Pancreas (tissue), 10 donors: ENCODE measurements at regions not wholly inside any gene's neighbourhood (a gene's known extent, or its start where the extent isn't known, plus 50 kb on each side); places are given as distances from the start of the nearest gene placed in this dataset.

Experiments
- ATAC-seq, 4 donors: fragments of 200-7000 bp; cut with Tn5 transposase; one replicate each; pipeline versions ENCODE4 v1.8.0 to v1.9.1; 2020; ENCODE audit warnings: mild to moderate bottlenecking in 4 of 4, moderate library complexity in 4 of 4
- DNase-seq, 6 donors: peaks; one replicate each; pipeline ENCODE4 v3.0.0-alpha.2; 2020
- FAIRE-seq: peaks from 2 replicates; lab custom pipeline; 2012; peaks lifted over from hg19 to GRCh38; lab: Jason Lieb, UNC
- H3K27ac ChIP-seq, 4 donors: fragments of 200-600 bp; sonication (generic); 1 replicate in 3 of 4; 2 replicates in 1 of 4; pipeline versions ENCODE4 v1.5.0 to v1.8.0; 2020
- H3K27me3 ChIP-seq, 4 donors: fragments of 200-600 bp; one replicate each; pipeline ENCODE4 v1.8.0; 2021
- H3K36me3 ChIP-seq, 3 donors: fragments of 200-600 bp; sonication (generic) in 1 of 3; one replicate each; pipeline versions ENCODE4 v1.5.0 to v1.8.0; 2020 to 2021
- H3K4me1 ChIP-seq, 3 donors: fragments of 200-600 bp; one replicate each; pipeline ENCODE4 v1.8.0; 2021
- H3K4me3 ChIP-seq, 4 donors: fragments of 200-600 bp; sonication (generic) in 2 of 4; one replicate each; pipeline versions ENCODE4 v1.5.0 to v1.8.0; 2020 to 2021
- H3K9me3 ChIP-seq, 4 donors: fragments of 200-600 bp; one replicate each; pipeline ENCODE4 v1.8.0; 2021
- CTCF ChIP-seq, 4 donors: fragments of 200-600 bp; sonication (generic) in 3 of 4; IDR thresholded peaks; one replicate each; pipeline versions ENCODE4 v1.5.0 to v1.8.0; 2021; ENCODE audit warnings: antibody characterized with exemption in 4 of 4
- WGBS, 2 donors: extraction: QIAGEN DNeasy Blood & Tissue Kit; methylation state at CpG; one replicate each; pipeline ENCODE4 v1.1.7; 2013; 5-methylcytosine and 5-hydroxymethylcytosine counted together
- intact Hi-C, 3 donors: fragments of 100-400 bp; cut with DNase I; formaldehyde crosslinking; loops; one replicate each; pipeline versions ENCODE4 v1.11.1 to v1.14.2; 2022
- donor health status: healthy with polysubstance abuse.
- donor health status: DM: no; HTN: no; CAD: no; lungs with moderate emphysema.
- donor health status: DM: no; HTN: no; CAD: no.
- donor health status: control.
- donor health status: control.
- donor health status: Bipolar disorder and iron deficiency.
- donor health status: DM: yes; HTN: yes; CAD: no.
- donor health status: DM: no; HTN: no; CAD: no.
- donor health status: DM: no; HTN: no; CAD: no.
- donor health status: DM: yes; HTN: yes; CAD: no.

GRCh38 chr4:30495251-30495650 lies 224.9 kb upstream of the PCDH7 start:
- H3K4me3 ChIP-seq, result no peak overlapping the region
- DNase-seq (no peak), FAIRE-seq (no peak), ATAC-seq (no peak)
- H3K27ac ChIP-seq, result no peak overlapping the region
- intact Hi-C loops, result no loop called here
- no peak for TF ChIP-seq CTCF (IDR thresholded peaks at IDR 0.05)
- no peaks in the 10 kb centered on the region for H3K9me3 ChIP-seq
- 68 to 81% methylated on average over 3 of the region's 3 CpGs for WGBS, 2 donors
- no peaks in the 10 kb centered on the region for H3K4me1 ChIP-seq
- H3K36me3 ChIP-seq, result no peaks in the 10 kb centered on the region
- no peaks in the 10 kb centered on the region for H3K27me3 ChIP-seq

- no peak for DNase-seq
- no peak for ATAC-seq
- H3K4me3 ChIP-seq, result no peak overlapping the region
- H3K4me1 ChIP-seq, result no peaks in the 10 kb centered on the region
- intact Hi-C loops, result no loop called here
- no peak for TF ChIP-seq CTCF (IDR thresholded peaks at IDR 0.05)
- no peak overlapping the region for H3K27ac ChIP-seq
- H3K9me3 ChIP-seq, result no peaks in the 10 kb centered on the region
- no peak for FAIRE-seq
- no peaks in the 10 kb centered on the region for H3K27me3 ChIP-seq
- no peaks in the 10 kb centered on the region for H3K36me3 ChIP-seq
- WGBS, 2 donors, result 71 to 73% methylated on average over 3 of the region's 3 CpGs
These were observed 224.4 kb upstream of the PCDH7 start for GRCh38 chr4:30495651-30496310.

- TF ChIP-seq CTCF (IDR thresholded peaks at IDR 0.05), result no peak
- Histone ChIP-seq H3K4me1 (no peaks in the 10 kb centered on the region), H3K36me3 (no peaks in the 10 kb centered on the region), H3K27ac (no peak overlapping the region), H3K9me3 (no peaks in the 10 kb centered on the region), H3K27me3 (no peaks in the 10 kb centered on the region), H3K4me3 (no peak overlapping the region)
- intact Hi-C loops, result no loop called here
- DNase-seq (no peak), FAIRE-seq (no peak), ATAC-seq (no peak)
These were observed 208.4 kb upstream of the PCDH7 start for GRCh38 chr4:30511751-30512150.

- no peaks in the 10 kb centered on the region for H3K4me1 ChIP-seq
- no peaks in the 10 kb centered on the region for H3K9me3 ChIP-seq
- H3K36me3 ChIP-seq, result no peaks in the 10 kb centered on the region
- no peak for ATAC-seq
- H3K27me3 ChIP-seq, result no peaks in the 10 kb centered on the region
- no peak for DNase-seq
- intact Hi-C loops, result no loop called here
- 27 to 40% methylated on average over 2 of the region's 2 CpGs for WGBS, 2 donors
- no peak for FAIRE-seq
- no peak overlapping the region for H3K4me3 ChIP-seq
- H3K27ac ChIP-seq, result no peak overlapping the region
- TF ChIP-seq CTCF (IDR thresholded peaks at IDR 0.05), result no peak
These were observed 202.0 kb upstream of the PCDH7 start for GRCh38 chr4:30518211-30518610.

GRCh38 chr4:30525662-30526315 lies 194.4 kb upstream of the PCDH7 start:
- FAIRE-seq (no peak), DNase-seq (no peak), ATAC-seq (no peak)
- Histone ChIP-seq H3K27ac (no peak overlapping the region), H3K4me1 (no peaks in the 10 kb centered on the region), H3K4me3 (no peak overlapping the region), H3K9me3 (no peaks in the 10 kb centered on the region), H3K36me3 (no peaks in the 10 kb centered on the region), H3K27me3 (no peaks in the 10 kb centered on the region)
- intact Hi-C loops, result no loop called here
- no peak for TF ChIP-seq CTCF (IDR thresholded peaks at IDR 0.05)
- 78 to 85% methylated on average over 5 of the region's 5 CpGs for WGBS, 2 donors
